ENCODE measurements at regions not wholly inside any gene's neighbourhood (a gene's known extent, or its start where the extent isn't known, plus 50 kb on each side); places are given as distances from the start of the nearest gene placed in this dataset.

GRCh38 chr17:77381185-77381700 lies 240.5 kb downstream of the SEC14L1 start:
- no peak for TF ChIP-seq CTCF (conservative IDR thresholded peaks at IDR 0.05; ENCODE audit: low read depth, low read length)
- no peak overlapping the region for H3K4me3 ChIP-seq (ENCODE audit: low read length)
- no peak for DNase-seq (ENCODE audit: low read depth)

GRCh38 chr17:77381731-77382130 lies 241.0 kb downstream of the SEC14L1 start:
- no peak for TF ChIP-seq CTCF (conservative IDR thresholded peaks at IDR 0.05; ENCODE audit: low read depth, low read length)
- DNase-seq (ENCODE audit: low read depth): no peak
- no peak overlapping the region for H3K4me3 ChIP-seq (ENCODE audit: low read length)

DNA sequence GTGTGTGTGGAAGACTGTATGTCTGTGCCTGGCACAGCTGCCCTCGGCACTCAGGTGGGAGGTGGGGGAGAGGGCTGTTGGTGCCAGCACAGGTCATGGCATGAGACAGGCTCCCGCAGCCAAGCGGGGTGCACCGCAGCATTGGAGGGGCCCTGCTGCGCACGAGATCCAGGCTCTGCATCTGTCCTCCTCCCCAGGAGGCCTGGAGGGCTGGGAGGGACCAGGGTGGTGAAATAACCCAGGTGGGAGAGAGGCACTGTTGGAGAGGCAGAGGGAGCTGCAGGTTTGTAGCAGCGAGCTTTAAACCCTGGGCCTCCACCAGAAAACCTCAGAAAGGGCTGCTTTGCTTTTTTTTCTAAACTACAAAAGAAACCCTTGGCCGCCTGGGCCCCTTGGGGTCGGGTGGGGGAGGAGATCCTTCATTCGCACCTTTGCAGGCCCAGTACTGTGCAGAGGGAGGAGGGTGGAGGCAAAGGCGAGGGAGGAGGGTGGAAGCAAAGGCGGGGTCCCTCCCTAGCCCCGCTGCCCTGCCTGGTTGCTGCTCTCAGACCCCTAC lies 241.7 kb downstream of the SEC14L1 start:
- no peak for TF ChIP-seq CTCF (conservative IDR thresholded peaks at IDR 0.05; ENCODE audit: low read depth, low read length)
- DNase-seq (ENCODE audit: low read depth): no peak
- no peak overlapping the region for H3K4me3 ChIP-seq (ENCODE audit: low read length)

- no peak for TF ChIP-seq CTCF (conservative IDR thresholded peaks at IDR 0.05; ENCODE audit: low read depth, low read length)
- no peak overlapping the region for H3K4me3 ChIP-seq (ENCODE audit: low read length)
- no peak for DNase-seq (ENCODE audit: low read depth)
Measured at GRCh38 chr17:77382966-77383612, 242.3 kb downstream of the SEC14L1 start.

DNA sequence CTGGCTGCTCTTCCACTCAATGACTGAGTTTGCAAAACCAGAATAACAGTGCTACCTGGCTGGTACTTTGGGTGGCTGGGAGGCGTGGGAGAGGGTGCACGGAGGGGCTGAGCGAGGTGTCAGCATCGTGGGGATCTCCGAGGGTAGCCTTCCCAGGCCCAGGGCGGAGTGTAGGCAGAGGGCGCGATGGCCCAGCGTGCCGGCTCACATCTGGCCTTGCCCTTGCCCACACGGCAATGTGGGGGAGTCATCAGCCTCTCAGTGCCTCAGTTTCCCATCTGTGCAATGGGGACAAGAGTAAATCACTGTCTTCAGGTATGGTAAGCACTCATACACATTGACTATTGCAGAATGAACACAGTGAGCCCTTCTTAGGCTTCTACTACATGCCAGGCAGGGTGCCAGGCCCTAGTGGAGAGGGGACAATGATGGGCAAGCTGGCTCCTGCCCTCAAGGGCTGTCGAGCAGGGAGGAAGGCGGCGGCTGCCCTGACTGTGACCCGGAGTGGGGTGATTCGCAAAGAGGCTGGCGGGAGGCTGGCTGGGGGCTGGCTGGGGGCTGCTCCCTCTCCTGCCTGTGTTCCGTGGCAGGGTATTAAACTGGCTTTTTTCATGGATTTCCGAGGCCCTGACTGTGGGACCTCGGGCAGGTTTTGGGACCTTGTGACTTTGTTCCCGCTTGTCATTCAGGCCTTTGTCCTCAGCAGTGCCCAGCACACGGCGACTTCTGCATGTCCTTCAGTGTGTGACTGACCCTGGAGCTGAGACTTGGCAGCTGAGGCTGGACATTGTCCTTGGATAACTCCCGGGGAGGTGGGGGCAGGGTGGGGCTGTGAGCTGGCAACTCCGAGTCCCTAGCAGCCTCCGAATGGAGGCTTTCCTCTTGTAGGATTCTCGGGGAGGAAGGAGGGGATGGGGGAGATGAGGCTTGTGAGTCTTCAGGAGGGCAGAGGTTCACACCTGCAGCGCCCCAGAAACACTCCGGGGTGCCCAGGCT lies 243.1 kb downstream of the SEC14L1 start:
- TF ChIP-seq CTCF (conservative IDR thresholded peaks at IDR 0.05; ENCODE audit: low read depth, low read length): no peak
- DNase-seq (ENCODE audit: low read depth): no peak
- no peak overlapping the region for H3K4me3 ChIP-seq (ENCODE audit: low read length)

DNA sequence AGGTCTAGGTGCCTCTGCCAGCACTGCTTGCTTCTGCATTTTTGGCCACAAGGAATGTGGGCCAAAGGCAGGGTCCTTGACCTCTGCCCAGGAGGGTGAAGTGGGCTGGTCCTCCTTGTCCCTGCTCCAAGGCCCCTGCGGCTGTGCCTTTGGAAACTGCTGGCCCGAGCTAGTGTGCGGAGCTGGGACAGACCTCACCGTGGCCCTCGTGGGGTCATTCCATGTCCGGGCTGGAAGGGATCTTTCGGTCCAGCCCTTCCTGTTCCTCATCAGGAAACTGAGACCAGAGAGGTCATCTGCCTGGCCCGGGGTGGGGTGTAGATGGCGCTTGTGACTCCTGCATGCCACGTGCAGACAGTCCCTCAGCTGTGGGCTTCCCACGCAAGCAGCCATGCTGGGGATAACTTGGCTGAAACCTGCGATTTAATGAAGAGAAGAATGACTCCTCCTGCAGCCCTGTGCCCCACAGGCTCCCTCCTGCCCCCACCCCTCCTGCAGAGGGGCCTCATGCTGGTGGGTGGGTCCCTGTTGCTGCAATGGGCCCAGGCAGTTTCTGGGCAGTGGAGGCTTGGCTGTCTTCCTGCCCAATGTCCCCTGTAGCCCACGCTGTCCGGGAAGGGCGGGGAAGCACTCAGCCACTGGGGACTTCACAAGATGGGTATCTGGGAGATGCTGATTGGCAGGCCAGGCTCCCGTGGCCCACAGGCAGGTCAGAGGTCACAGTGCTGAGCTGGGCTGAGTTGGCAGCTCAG lies 245.2 kb downstream of the SEC14L1 start:
- H3K4me3 ChIP-seq (ENCODE audit: low read length): no peak overlapping the region
- DNase-seq (ENCODE audit: low read depth): no peak
- TF ChIP-seq CTCF (conservative IDR thresholded peaks at IDR 0.05; ENCODE audit: low read depth, low read length): no peak
